Right atrium auricular region (tissue), 2 donors: ENCODE measurements at regions not wholly inside any gene's neighbourhood (a gene's known extent, or its start where the extent isn't known, plus 50 kb on each side); places are given as distances from the start of the nearest gene placed in this dataset.
A peak's percentile ranks its signal among the peaks of the same experiment; 100 is the strongest.

Experiments
- DNase-seq: peaks from one replicate; pipeline ENCODE4 v3.0.0-alpha.2; 2019; ENCODE audit warnings: low spot score
- H3K27ac ChIP-seq, 2 donors: fragments of 200-600 bp; sonication (generic); 1 replicate in 1 of 2; 2 replicates in 1 of 2; pipeline ENCODE4 v1.5.1; 2016 to 2019
- H3K27me3 ChIP-seq, 2 donors: fragments of 200-600 bp; sonication (generic); one replicate each; pipeline versions ENCODE4 v1.5.1 to v1.6.0; 2017 to 2019
- H3K36me3 ChIP-seq: fragments of 200-600 bp; sonication (generic); one replicate; pipeline ENCODE4 v1.5.1; 2016
- H3K4me1 ChIP-seq, 2 donors: fragments of 200-600 bp; sonication (generic); one replicate each; pipeline versions ENCODE4 v1.5.1 to v1.6.0; 2017 to 2019
- H3K4me3 ChIP-seq, 2 donors: fragments of 200-600 bp; sonication (generic); 1 replicate in 1 of 2; 2 replicates in 1 of 2; pipeline ENCODE4 v1.5.1; 2017 to 2019; ENCODE audit warnings: mild to moderate bottlenecking in 1 of 2, moderate library complexity in 1 of 2
- H3K9me3 ChIP-seq, 2 donors: fragments of 200-600 bp; sonication (generic); one replicate each; pipeline ENCODE4 v1.5.1; 2019
- CTCF ChIP-seq, 2 donors: fragments of 200-600 bp; sonication (generic); IDR thresholded peaks; one replicate each; pipeline ENCODE4 v1.5.1; 2019; ENCODE audit warnings: antibody characterized with exemption in 2 of 2

DNA sequence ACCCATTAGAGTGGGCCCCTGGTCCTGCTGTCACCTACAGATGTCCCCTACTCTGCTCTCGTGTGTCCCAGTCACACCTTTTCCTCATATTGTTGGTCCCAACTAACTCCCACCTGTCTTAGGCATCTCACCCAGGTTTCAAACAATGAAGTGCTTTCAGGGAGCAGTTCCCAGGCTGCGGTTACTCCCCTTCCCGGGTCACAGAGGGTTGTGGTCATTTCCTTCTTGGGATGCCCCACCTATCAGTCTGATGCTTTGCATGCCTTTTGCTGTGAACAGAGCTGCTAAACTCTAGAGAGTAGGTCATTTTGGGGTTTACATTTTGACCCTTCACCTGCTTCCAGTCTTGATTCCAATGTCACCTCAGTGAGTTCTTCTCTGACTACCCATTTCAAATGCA, 181.6 kb downstream of the CDC5L start:
- Histone ChIP-seq H3K27ac (peak overlapping the region in 1 of 2 donors; percentile 60), H3K36me3 (no peaks in the 10 kb centered on the region), H3K4me1 (peaks cover 0 to 18% of the 10 kb centered on the region in 2 donors), H3K9me3 (no peaks in the 10 kb centered on the region), H3K4me3 (no peak overlapping the region), H3K27me3 (no peaks in the 10 kb centered on the region)
- peak; percentile 9 for DNase-seq
- no peak for TF ChIP-seq CTCF (IDR thresholded peaks at IDR 0.05)

DNA sequence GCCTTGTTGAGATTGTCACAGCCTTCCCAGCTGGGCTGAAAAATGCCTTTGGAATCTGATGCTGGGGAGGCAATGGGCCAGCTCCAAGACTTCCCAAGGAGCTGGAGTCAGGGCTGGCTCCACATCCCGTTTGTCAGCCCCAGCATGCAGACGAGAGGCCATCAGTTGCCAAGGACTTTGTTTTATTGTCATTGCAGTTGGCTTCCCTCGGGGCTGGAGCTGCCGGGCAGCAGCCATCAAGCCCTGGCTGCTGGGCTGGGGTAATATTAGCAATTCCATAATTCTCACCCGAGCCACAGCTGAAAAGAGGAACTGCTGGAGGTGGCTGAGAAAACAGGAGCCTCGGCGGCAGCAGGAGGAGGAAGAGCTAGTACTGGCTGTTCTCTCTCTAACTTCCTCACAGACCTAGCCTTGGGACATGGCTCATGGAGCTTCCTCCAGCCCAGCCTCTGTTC, 182.5 kb downstream of the CDC5L start:
- peaks cover 0 to 18% of the 10 kb centered on the region in 2 donors for H3K4me1 ChIP-seq
- H3K36me3 ChIP-seq, result no peaks in the 10 kb centered on the region
- H3K4me3 ChIP-seq, result no peak overlapping the region
- peak overlapping the region; percentile 47 to 60 for H3K27ac ChIP-seq
- DNase-seq, result no peak
- TF ChIP-seq CTCF (IDR thresholded peaks at IDR 0.05), result no peak
- no peaks in the 10 kb centered on the region for H3K9me3 ChIP-seq
- no peaks in the 10 kb centered on the region for H3K27me3 ChIP-seq

GRCh38 chr6:44571510-44571909, 184.0 kb downstream of the CDC5L start:
- no peak for DNase-seq
- Histone ChIP-seq H3K4me3 (no peak overlapping the region), H3K36me3 (no peaks in the 10 kb centered on the region), H3K27me3 (no peaks in the 10 kb centered on the region), H3K27ac (no peak overlapping the region), H3K9me3 (no peaks in the 10 kb centered on the region), H3K4me1 (peaks cover 0 to 24% of the 10 kb centered on the region in 2 donors)
- TF ChIP-seq CTCF (IDR thresholded peaks at IDR 0.05), result no peak

GRCh38 chr6:44572346-44572745, 184.8 kb downstream of the CDC5L start:
- Histone ChIP-seq H3K36me3 (no peaks in the 10 kb centered on the region), H3K4me1 (peaks cover 0 to 24% of the 10 kb centered on the region in 2 donors), H3K9me3 (no peaks in the 10 kb centered on the region), H3K27ac (no peak overlapping the region), H3K27me3 (no peaks in the 10 kb centered on the region), H3K4me3 (no peak overlapping the region)
- no peak for TF ChIP-seq CTCF (IDR thresholded peaks at IDR 0.05)
- no peak for DNase-seq

DNA sequence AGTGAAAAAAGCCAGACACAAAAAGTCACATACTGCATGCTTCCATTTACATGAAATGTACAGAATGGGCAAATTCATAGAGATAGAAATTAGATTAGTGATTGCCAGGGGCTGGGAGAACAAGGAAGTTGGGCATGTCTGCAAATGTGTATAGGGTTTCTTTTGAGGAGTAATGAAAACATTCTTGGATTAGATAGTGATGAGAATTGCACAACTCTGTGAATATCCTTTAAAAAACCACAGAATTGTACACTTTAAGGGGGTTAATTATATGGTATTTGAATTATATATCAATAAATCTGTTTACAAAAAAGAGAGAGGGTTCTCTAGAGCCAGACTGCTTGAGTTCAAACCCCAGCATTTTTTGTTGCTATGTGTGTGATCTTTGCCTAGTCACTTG, 188.1 kb downstream of the CDC5L start:
- Histone ChIP-seq H3K27me3 (no peaks in the 10 kb centered on the region), H3K4me3 (no peak overlapping the region), H3K9me3 (no peaks in the 10 kb centered on the region), H3K36me3 (no peaks in the 10 kb centered on the region), H3K4me1 (peaks cover 0 to 10% of the 10 kb centered on the region in 2 donors), H3K27ac (no peak overlapping the region)
- DNase-seq, result no peak
- no peak for TF ChIP-seq CTCF (IDR thresholded peaks at IDR 0.05)

DNA sequence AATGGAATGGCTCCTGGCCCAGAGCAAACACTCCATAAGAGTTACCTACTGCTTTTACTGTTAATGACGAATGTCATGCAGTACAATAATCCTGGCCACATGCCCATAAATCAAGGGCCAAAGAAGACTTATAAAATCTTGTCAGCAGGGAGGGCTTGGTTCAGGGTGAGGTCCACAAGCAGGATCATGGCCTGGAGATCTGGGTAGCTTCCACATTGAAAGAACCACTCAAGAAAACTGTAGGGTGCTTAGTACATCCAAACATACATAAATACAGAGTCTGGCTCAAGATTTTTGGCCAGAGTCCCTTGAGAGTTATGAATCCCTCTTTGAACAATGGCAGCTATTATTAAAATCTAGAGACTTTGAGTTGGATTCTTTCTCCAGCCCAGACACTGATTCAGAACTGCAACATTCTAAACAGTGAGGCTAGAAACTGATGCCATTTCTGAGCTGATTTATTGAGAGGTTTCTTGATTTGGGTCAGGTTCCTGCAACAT, 188.7 kb downstream of the CDC5L start:
- Histone ChIP-seq H3K27me3 (no peaks in the 10 kb centered on the region), H3K36me3 (no peaks in the 10 kb centered on the region), H3K27ac (no peak overlapping the region), H3K4me3 (no peak overlapping the region), H3K9me3 (no peaks in the 10 kb centered on the region), H3K4me1 (peaks cover 0 to 6% of the 10 kb centered on the region in 2 donors)
- peak; percentile 16 for DNase-seq
- TF ChIP-seq CTCF (IDR thresholded peaks at IDR 0.05), result no peak
